Transverse colon (tissue), 3 donors: ENCODE measurements at regions not wholly inside any gene's neighbourhood (a gene's known extent, or its start where the extent isn't known, plus 50 kb on each side); places are given as distances from the start of the nearest gene placed in this dataset.

Source experiments
- CTCF ChIP-seq, 5 experiments: fragments of 200-600 bp in 3 of 5; fragments of 450-650 bp in 2 of 5; sonication (generic) in 3 of 5; IDR thresholded peaks; 1 replicate in 2 of 5; 2 replicates in 3 of 5; pipeline ENCODE4 v1.5.1; 2016 to 2017; ENCODE audit warnings: antibody characterized with exemption in 5 of 5, inconsistent platforms in 3 of 5, mild to moderate bottlenecking in 2 of 5, moderate library complexity in 1 of 5
- EP300 ChIP-seq: sonication (generic); formaldehyde crosslinking; IDR thresholded peaks from one replicate; pipeline ENCODE4 v1.6.1; 2017; ENCODE audit warnings: antibody characterized with exemption, low read depth
- POLR2A ChIP-seq: fragments of 450-650 bp; IDR thresholded peaks from one replicate; pipeline ENCODE4 v1.6.1; 2016; ENCODE audit warnings: antibody characterized with exemption, mild to moderate bottlenecking, moderate library complexity

GRCh38 chr11:90753546-90753945, 530.7 kb upstream of the CHORDC1 start:
- no peak for TF ChIP-seq CTCF (IDR thresholded peaks at IDR 0.05)
- no peak for TF ChIP-seq POLR2A
- no peak for TF ChIP-seq EP300
